Keratinocyte (primary cell): ENCODE measurements at regions not wholly inside any gene's neighbourhood (a gene's known extent, or its start where the extent isn't known, plus 50 kb on each side); places are given as distances from the start of the nearest gene placed in this dataset.

Experiments
- DNase-seq: peaks from one replicate; pipeline ENCODE4 v3.0.0-alpha.2; 2011; ENCODE audit warnings: low read depth, missing footprints, low spot score
- FAIRE-seq: peaks from 2 replicates; lab custom pipeline; 2011; peaks lifted over from hg19 to GRCh38; lab: Jason Lieb, UNC
- H2AFZ ChIP-seq: 2 replicates; pipeline ENCODE4 v1.6.0; 2012; ENCODE audit warnings: low read length, control low read depth, inconsistent platforms; ENCODE audit not compliant: control insufficient read depth
- H3K27ac ChIP-seq: 2 replicates; pipeline ENCODE4 v1.5.1; 2011; ENCODE audit warnings: low read length; ENCODE audit not compliant: control insufficient read depth, insufficient read depth
- H3K27me3 ChIP-seq: 3 replicates; pipeline ENCODE4 v1.6.0; 2011; ENCODE audit warnings: low read length; ENCODE audit not compliant: control insufficient read depth, insufficient read depth; ENCODE audit errors: extremely low read depth
- H3K36me3 ChIP-seq, 2 experiments: 2 replicates in 1 of 2; 3 replicates in 1 of 2; pipeline ENCODE4 v1.5.1; 2011; ENCODE audit warnings: low read length in 2 of 2, mild to moderate bottlenecking in 1 of 2; ENCODE audit not compliant: control insufficient read depth in 2 of 2, insufficient read depth in 2 of 2; ENCODE audit errors: extremely low read depth in 1 of 2
- H3K4me1 ChIP-seq: 3 replicates; pipeline ENCODE4 v1.5.1; 2011; ENCODE audit warnings: low read length; ENCODE audit not compliant: control insufficient read depth, insufficient read depth; ENCODE audit errors: extremely low read depth
- H3K4me2 ChIP-seq: 3 replicates; pipeline ENCODE4 v1.6.0; 2011; ENCODE audit warnings: low read depth, low read length; ENCODE audit not compliant: control insufficient read depth, insufficient read depth; ENCODE audit errors: extremely low read depth
- H3K4me3 ChIP-seq, 3 experiments: fragments of 200-600 bp in 1 of 3; sonication (generic) in 1 of 3; 2 replicates in 2 of 3; 3 replicates in 1 of 3; pipeline ENCODE4 v1.5.1; 2011 to 2016; ENCODE audit warnings: low read length in 3 of 3, mild to moderate bottlenecking in 3 of 3, control low read depth in 2 of 3, inconsistent platforms in 1 of 3, low read depth in 1 of 3, mixed read lengths in 1 of 3, mixed run types in 1 of 3, moderate library complexity in 1 of 3; ENCODE audit not compliant: control insufficient read depth in 2 of 3, insufficient read depth in 2 of 3; ENCODE audit errors: extremely low read depth in 1 of 3
- H3K79me2 ChIP-seq: 2 replicates; pipeline ENCODE4 v1.6.0; 2012; ENCODE audit warnings: low read length; ENCODE audit not compliant: control insufficient read depth, insufficient read depth
- H3K9ac ChIP-seq: 3 replicates; pipeline ENCODE4 v1.6.0; 2011; ENCODE audit warnings: low read length; ENCODE audit not compliant: control insufficient read depth, insufficient read depth; ENCODE audit errors: extremely low read depth
- H3K9me1 ChIP-seq: 3 replicates; pipeline ENCODE4 v1.6.0; 2011; ENCODE audit warnings: low read length; ENCODE audit not compliant: control insufficient read depth, insufficient read depth; ENCODE audit errors: extremely low read depth
- H3K9me3 ChIP-seq: 2 replicates; pipeline ENCODE4 v1.5.1; 2012; ENCODE audit warnings: low read depth, low read length; ENCODE audit not compliant: control insufficient read depth
- H4K20me1 ChIP-seq: 3 replicates; pipeline ENCODE4 v1.6.0; 2011; ENCODE audit warnings: low read length; ENCODE audit not compliant: control insufficient read depth, insufficient read depth; ENCODE audit errors: extremely low read depth
- CTCF ChIP-seq, 3 experiments: IDR thresholded peaks in 1 of 3; conservative IDR thresholded peaks in 1 of 3; optimal IDR thresholded peaks in 1 of 3; 2 replicates in 2 of 3; 3 replicates in 1 of 3; pipeline versions ENCODE3 to v1.5.1; 2011; ENCODE audit warnings: low read length in 3 of 3, mild to moderate bottlenecking in 3 of 3, moderate library complexity in 2 of 3, control low read depth in 1 of 3, inconsistent platforms in 1 of 3; ENCODE audit not compliant: insufficient read depth in 2 of 3; ENCODE audit errors: extremely low read depth in 1 of 3
- EZH2 ChIP-seq: IDR thresholded peaks from one replicate; pipeline ENCODE4 v1.6.1; 2012; ENCODE audit warnings: inconsistent platforms, mild to moderate bottlenecking, low read length, moderate library complexity
- dilution Hi-C: fragments of 300-500 bp; cut with MboI; formaldehyde crosslinking; loops from one replicate; pipeline ENCODE4 v1.7.0; 2020; ENCODE audit warnings: low sequenced_read_pairs; ENCODE audit not compliant: extremely low pct_ligation_motif_present

DNA sequence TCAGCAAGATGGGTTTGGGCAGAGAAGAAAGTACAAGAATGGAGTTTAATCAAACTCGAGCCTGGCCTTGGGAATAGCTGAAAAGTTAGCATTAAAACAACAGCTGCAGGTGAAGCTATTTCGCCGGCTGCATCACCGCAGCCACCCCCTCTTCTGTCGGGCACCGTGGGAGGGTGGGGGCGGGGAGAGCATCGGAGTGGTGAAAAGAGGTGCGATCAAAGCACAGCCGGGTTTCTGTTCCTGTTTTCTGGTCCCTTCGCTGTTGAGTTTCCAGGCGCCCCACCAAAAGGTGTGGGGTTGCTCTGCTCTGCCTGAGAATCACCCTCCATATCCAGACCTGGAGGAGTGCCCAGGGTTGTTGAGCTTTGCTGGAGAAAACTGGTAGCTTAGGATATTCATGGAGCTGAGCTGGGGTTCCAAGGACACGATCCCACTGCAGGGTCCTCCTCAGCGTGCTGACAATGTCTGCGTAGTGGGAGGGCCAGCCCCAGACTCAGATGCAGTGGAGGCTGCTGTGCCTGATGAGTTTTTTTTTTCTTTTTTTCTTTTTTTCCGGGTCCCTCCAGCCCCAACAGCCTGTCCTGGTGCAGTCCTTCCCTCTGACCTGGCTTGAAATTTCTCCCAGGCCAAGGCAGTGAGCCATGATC lies 127.5 kb upstream of the C1orf174 start:
- Histone ChIP-seq H3K27ac (no peak overlapping the region), H3K9me1 (no peaks in the 10 kb centered on the region), H3K79me2 (no peaks in the 10 kb centered on the region), H3K4me3 (no peak overlapping the region), H3K4me1 (no peaks in the 10 kb centered on the region), H3K9ac (no peak overlapping the region), H3K9me3 (no peaks in the 10 kb centered on the region), H3K36me3 (no peaks in the 10 kb centered on the region), H3K27me3 (no peaks in the 10 kb centered on the region), H4K20me1 (no peaks in the 10 kb centered on the region), H3K4me2 (no peak overlapping the region), H2AFZ (no peak overlapping the region)
- FAIRE-seq = no peak
- TF ChIP-seq EZH2 = no peak
- TF ChIP-seq CTCF (optimal IDR thresholded peaks at IDR 0.05 in 1 of 3, IDR thresholded peaks at IDR 0.05 in 1 of 3, conservative IDR thresholded peaks at IDR 0.05 in 1 of 3; ENCODE audit: extremely low read depth in 1 of 3, insufficient read depth in 2 of 3, low read length in 3 of 3) = no peak
- dilution Hi-C loops = no loop called here
- DNase-seq = no peak

GRCh38 chr1:4028139-4028501 lies 128.0 kb upstream of the C1orf174 start:
- no peaks in the 10 kb centered on the region for H3K4me1 ChIP-seq
- no peaks in the 10 kb centered on the region for H3K9me3 ChIP-seq
- H3K9ac ChIP-seq = no peak overlapping the region
- no peak for TF ChIP-seq CTCF (optimal IDR thresholded peaks at IDR 0.05 in 1 of 3, IDR thresholded peaks at IDR 0.05 in 1 of 3, conservative IDR thresholded peaks at IDR 0.05 in 1 of 3; ENCODE audit: extremely low read depth in 1 of 3, insufficient read depth in 2 of 3, low read length in 3 of 3)
- no peak for TF ChIP-seq EZH2
- no peaks in the 10 kb centered on the region for H4K20me1 ChIP-seq
- H3K4me3 ChIP-seq = no peak overlapping the region
- no peaks in the 10 kb centered on the region for H3K79me2 ChIP-seq
- H2AFZ ChIP-seq = no peak overlapping the region
- DNase-seq (no peak), FAIRE-seq (no peak)
- no peaks in the 10 kb centered on the region for H3K36me3 ChIP-seq
- no peaks in the 10 kb centered on the region for H3K9me1 ChIP-seq
- no peak overlapping the region for H3K4me2 ChIP-seq
- no peaks in the 10 kb centered on the region for H3K27me3 ChIP-seq
- dilution Hi-C loops = no loop called here
- H3K27ac ChIP-seq = no peak overlapping the region
